Activated CD8-positive, alpha-beta T cell treated with anti-CD3 and anti-CD28 coated beads for 36 hours (primary cell): ENCODE measurements at regions not wholly inside any gene's neighbourhood (a gene's known extent, or its start where the extent isn't known, plus 50 kb on each side); places are given as distances from the start of the nearest gene placed in this dataset.
"Not testable (repeated sequence)": the region's sequence is repeated elsewhere in the genome, so short reads cannot be mapped to it uniquely, and the experiment has no call there.

Experiments used
- ATAC-seq: fragments of 200-7000 bp; cut with Tn5 transposase; one replicate; pipeline ENCODE4 v1.10.0; 2021; ENCODE audit warnings: mild to moderate bottlenecking, moderate library complexity
- CTCF ChIA-PET: fragments of 350-600 bp; sonication (Branson Sonifier 250); formaldehyde crosslinking; loops from one replicate; lab custom pipeline; 2021; ENCODE audit warnings: antibody characterized with exemption; lab: Charles Lee
- POLR2A ChIA-PET: fragments of 350-600 bp; sonication (Branson Sonifier 250); formaldehyde crosslinking; loops from one replicate; lab custom pipeline; 2021; ENCODE audit warnings: antibody characterized with exemption; lab: Charles Lee
- DNase-seq: peaks from one replicate; pipeline ENCODE4 v3.0.0-alpha.2; 2020
- H3K27ac Mint-ChIP-seq: one replicate; pipeline ENCODE4 v1.8.0; 2021; ENCODE audit warnings: mild to moderate bottlenecking, mixed read lengths
- H3K27me3 Mint-ChIP-seq: one replicate; pipeline ENCODE4 v1.8.0; 2021; ENCODE audit warnings: mixed read lengths
- H3K36me3 Mint-ChIP-seq: one replicate; pipeline ENCODE4 v1.8.0; 2021; ENCODE audit warnings: low read depth, mixed read lengths
- H3K4me1 Mint-ChIP-seq: one replicate; pipeline ENCODE4 v1.8.0; 2021; ENCODE audit warnings: low read depth, mixed read lengths
- H3K4me3 Mint-ChIP-seq: one replicate; pipeline ENCODE4 v1.8.0; 2021; ENCODE audit warnings: mild to moderate bottlenecking, moderate library complexity, mixed read lengths
- H3K9me3 Mint-ChIP-seq: one replicate; pipeline ENCODE4 v1.8.0; 2021; ENCODE audit warnings: mixed read lengths
- intact Hi-C: fragments of 100-400 bp; cut with micrococcal nuclease; formaldehyde crosslinking; loops from one replicate; pipeline ENCODE4 v1.10.0; 2022
- TF ChIP-seq, protein P1 (sequence below): fragments of 200-600 bp; IDR thresholded peaks from one replicate; pipeline ENCODE4 v1.8.0; 2022; ENCODE audit warnings: antibody characterized with exemption, mild to moderate bottlenecking

DNA sequence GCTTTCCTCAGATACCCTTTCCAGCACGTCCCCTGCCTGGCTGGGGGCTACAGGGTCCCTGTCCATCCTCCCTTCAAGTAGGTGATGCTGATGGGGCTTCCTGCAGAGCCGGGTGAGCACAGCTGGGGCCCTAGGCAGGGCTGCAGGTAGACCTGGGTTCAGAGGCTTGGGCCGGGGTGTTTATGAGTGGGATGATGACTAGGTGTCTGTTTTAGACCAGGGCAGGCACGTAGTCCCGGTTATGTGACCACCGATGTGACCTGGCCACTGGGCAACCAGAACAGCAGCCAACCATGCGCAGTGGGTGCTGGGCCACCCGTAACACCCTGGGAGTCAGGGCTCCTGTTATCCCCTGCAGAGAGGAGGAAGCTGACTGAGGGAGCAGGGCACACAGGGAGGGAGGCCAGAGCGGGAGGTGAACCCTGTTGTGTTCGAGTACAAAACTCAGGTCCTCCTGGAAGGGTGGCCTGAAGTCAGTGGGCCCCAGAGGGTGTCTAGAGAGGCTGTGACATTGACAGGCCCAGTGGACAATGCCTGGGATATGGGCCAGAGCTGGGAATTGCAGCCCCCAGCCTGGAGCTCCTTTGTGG lies 101.6 kb downstream of the PLXNA1 start:
- TF ChIP-seq, protein P1, sequence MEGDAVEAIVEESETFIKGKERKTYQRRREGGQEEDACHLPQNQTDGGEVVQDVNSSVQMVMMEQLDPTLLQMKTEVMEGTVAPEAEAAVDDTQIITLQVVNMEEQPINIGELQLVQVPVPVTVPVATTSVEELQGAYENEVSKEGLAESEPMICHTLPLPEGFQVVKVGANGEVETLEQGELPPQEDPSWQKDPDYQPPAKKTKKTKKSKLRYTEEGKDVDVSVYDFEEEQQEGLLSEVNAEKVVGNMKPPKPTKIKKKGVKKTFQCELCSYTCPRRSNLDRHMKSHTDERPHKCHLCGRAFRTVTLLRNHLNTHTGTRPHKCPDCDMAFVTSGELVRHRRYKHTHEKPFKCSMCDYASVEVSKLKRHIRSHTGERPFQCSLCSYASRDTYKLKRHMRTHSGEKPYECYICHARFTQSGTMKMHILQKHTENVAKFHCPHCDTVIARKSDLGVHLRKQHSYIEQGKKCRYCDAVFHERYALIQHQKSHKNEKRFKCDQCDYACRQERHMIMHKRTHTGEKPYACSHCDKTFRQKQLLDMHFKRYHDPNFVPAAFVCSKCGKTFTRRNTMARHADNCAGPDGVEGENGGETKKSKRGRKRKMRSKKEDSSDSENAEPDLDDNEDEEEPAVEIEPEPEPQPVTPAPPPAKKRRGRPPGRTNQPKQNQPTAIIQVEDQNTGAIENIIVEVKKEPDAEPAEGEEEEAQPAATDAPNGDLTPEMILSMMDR, result no peak
- no peak for ATAC-seq
- POLR2A ChIA-PET, result no interaction called here
- Mint-ChIP-seq H3K27ac (no peak overlapping the region), H3K36me3 (no peaks in the 10 kb centered on the region), H3K4me3 (no peak overlapping the region), H3K9me3 (no peaks in the 10 kb centered on the region), H3K27me3 (peaks cover 3% of the 10 kb centered on the region), H3K4me1 (no peaks in the 10 kb centered on the region)
- CTCF ChIA-PET, result no interaction called here
- DNase-seq, result no peak
- intact Hi-C loops, result no loop called here

DNA sequence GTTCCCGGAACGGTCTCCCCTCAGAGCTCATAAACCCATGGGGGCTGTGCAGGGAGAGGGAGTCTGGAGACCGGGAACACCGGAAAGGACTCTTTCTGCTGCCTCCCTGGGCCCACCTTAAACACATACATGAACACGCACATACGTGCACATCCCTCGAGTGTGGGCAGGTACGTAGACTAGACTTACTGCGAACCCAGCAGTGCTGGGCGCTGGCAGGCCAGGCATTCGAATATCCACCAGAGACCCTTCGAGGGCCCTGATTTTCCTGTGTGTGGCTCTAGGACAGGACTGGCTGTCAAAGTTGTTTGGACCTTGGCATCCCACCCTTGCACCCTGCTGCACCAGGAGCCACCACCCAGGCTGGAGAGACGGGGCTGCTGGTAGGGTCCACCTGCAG lies 102.7 kb downstream of the PLXNA1 start:
- TF ChIP-seq, protein P1, result no peak
- ATAC-seq (no peak), DNase-seq (no peak)
- ChIA-PET CTCF (no interaction called here), POLR2A (no interaction called here)
- Mint-ChIP-seq H3K27me3 (peaks cover 3% of the 10 kb centered on the region), H3K4me1 (no peaks in the 10 kb centered on the region), H3K4me3 (no peak overlapping the region), H3K36me3 (no peaks in the 10 kb centered on the region), H3K9me3 (no peaks in the 10 kb centered on the region), H3K27ac (no peak overlapping the region)
- intact Hi-C loops, result no loop called here

DNA sequence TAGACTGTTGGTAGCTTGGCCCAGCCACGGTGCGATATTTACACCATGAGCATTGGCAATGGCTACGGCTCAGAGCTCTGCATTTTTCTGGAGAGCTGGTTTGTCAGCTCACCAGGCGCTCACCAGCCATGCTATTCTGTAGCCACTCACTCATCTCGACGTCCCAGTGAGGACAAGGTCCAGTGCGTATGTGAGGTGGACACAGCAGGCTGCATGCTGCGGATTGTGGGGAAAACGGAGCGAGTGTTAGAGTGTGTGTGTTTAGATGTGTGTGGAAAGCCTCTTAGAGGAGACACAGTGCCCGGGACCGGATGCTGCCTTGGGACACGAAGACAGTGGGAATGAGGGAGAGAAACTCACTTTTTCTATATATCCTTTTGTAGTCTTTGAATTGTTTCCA lies 103.7 kb downstream of the PLXNA1 start:
- intact Hi-C loops, H3K4me1 Mint-ChIP-seq, ATAC-seq, H3K4me3 Mint-ChIP-seq, H3K9me3 Mint-ChIP-seq, POLR2A ChIA-PET, H3K36me3 Mint-ChIP-seq, CTCF ChIA-PET, H3K27me3 Mint-ChIP-seq, H3K27ac Mint-ChIP-seq, DNase-seq: not testable (repeated sequence)

DNA sequence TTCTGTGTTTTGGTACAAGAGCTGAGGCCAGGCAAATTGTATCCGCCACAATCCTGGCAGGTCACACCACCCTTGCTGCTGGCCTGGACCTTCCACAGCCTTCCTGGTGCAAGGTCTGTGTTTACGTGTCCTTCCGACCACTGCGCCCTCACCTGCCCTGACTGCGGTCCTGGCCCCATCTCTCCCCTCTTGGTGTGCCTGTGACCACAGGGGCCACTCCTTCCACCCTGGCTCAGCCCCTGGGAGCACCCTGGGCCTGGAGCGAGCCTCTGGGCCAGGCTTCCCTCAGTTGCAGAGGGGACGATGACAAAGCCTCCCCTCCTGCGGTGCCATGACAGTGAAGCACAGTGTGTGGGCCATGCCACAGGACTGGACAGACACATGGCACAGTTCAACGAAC lies 104.5 kb downstream of the PLXNA1 start:
- Mint-ChIP-seq H3K9me3 (no peaks in the 10 kb centered on the region), H3K36me3 (no peaks in the 10 kb centered on the region), H3K4me1 (no peaks in the 10 kb centered on the region), H3K4me3 (no peak overlapping the region), H3K27me3 (peaks cover 3% of the 10 kb centered on the region), H3K27ac (no peak overlapping the region)
- DNase-seq (no peak), ATAC-seq (no peak)
- POLR2A ChIA-PET, result no interaction called here
- TF ChIP-seq, protein P1, result no peak
- CTCF ChIA-PET, result no interaction called here
- intact Hi-C loops, result no loop called here

DNA sequence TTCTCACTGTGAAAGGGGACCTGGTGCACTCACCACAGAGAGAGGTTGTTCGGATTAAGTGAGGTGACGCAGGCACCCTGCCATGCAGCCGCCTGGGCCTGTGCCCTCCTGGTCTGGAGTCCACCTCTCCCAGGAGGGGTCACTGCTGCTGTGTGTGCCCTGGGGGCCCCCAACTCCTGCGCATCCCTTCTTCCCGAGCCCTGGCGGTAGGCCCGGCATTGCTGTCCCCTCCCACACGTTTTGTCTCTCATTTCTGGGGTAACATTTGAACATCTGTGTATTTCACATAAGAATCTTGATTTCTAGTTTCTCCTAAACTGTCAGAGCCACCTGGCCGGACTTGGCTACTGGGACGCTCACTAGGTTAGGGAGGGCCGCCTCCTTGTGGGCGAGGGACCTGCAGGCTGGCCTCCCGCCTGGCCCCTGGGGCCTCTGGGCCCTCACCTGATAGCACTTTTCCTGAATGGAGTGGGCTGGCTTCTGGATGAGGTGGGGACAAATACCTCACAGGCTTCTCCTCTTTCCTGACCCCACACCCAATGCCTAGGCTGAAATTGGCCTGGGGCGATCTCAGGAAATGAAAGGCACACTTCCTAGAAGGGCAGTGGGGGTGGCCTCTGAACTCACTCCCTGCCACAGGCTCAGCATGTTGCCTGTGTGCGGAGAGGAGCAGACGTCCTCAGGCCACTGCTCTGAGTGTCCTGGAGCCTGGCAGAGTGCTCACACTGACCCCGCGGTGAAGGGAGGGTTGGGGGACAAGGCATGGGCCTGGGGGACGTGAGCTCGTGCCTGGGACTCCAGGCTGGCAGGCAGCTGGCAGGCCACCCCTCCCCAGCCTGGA lies 104.2 kb upstream of the PRR23E start:
- peaks cover 3% of the 10 kb centered on the region for H3K27me3 Mint-ChIP-seq
- no peaks in the 10 kb centered on the region for H3K9me3 Mint-ChIP-seq
- CTCF ChIA-PET, result no interaction called here
- no peak overlapping the region for H3K27ac Mint-ChIP-seq
- DNase-seq (no peak), ATAC-seq (no peak)
- H3K4me1 Mint-ChIP-seq, result no peaks in the 10 kb centered on the region
- H3K4me3 Mint-ChIP-seq, result no peak overlapping the region
- no peaks in the 10 kb centered on the region for H3K36me3 Mint-ChIP-seq
- POLR2A ChIA-PET, result no interaction called here
- intact Hi-C loops, result no loop called here
- TF ChIP-seq, protein P1, result no peak
